A549 (cell line): ENCODE measurements at regions not wholly inside any gene's neighbourhood (a gene's known extent, or its start where the extent isn't known, plus 50 kb on each side); places are given as distances from the start of the nearest gene placed in this dataset.

ENCODE experiments used
- ATAC-seq, 2 experiments: fragments of 200-7000 bp in 1 of 2; fragments of >200 bp in 1 of 2; cut with Nextera tagmentation in 1 of 2; cut with Tn5 transposase in 1 of 2; 3 replicates each; pipeline versions ENCODE4 v1.8.0 to v1.9.1; 2018 to 2020; ENCODE audit warnings: mild to moderate bottlenecking in 1 of 2, moderate library complexity in 1 of 2
- CTCF ChIA-PET: fragments of 300-600 bp; sonication (Branson Sonifier 250); formaldehyde crosslinking; extraction: SDS; loops from one replicate; lab custom pipeline; 2021; ENCODE audit warnings: antibody characterized with exemption, inconsistent platforms; lab: Yijun Ruan, JAX
- POLR2A ChIA-PET: fragments of 350-600 bp; formaldehyde crosslinking; extraction: SDS; loops from one replicate; lab custom pipeline; 2021; ENCODE audit warnings: antibody characterized with exemption, inconsistent platforms; lab: Yijun Ruan, JAX
- DNase-seq, 2 experiments: peaks; one replicate each; pipeline versions ENCODE4 v3.0.0 to v3.0.0-alpha.2; 2011 to 2016; ENCODE audit warnings: low read depth in 1 of 2, low spot score in 1 of 2
- FAIRE-seq: peaks from 2 replicates; lab custom pipeline; 2011; peaks lifted over from hg19 to GRCh38; lab: Jason Lieb, UNC
- H3K27ac ChIP-seq, 2 experiments: fragments of >200 bp; sonication (Bioruptor Twin); formaldehyde crosslinking; 3 replicates each; pipeline ENCODE4 v1.5.1; 2016 to 2017
- H3K4me1 ChIP-seq: fragments of >200 bp; sonication (Bioruptor Twin); formaldehyde crosslinking; 3 replicates; pipeline ENCODE4 v1.6.1; 2016
- H3K4me2 ChIP-seq: fragments of >200 bp; sonication (Bioruptor Twin); formaldehyde crosslinking; 3 replicates; pipeline ENCODE4 v1.6.1; 2016
- H3K4me3 ChIP-seq: fragments of >200 bp; sonication (Bioruptor Twin); formaldehyde crosslinking; 3 replicates; pipeline ENCODE4 v1.5.1; 2016
- H3K9me3 ChIP-seq: fragments of >200 bp; sonication (Bioruptor Twin); formaldehyde crosslinking; 3 replicates; pipeline ENCODE4 v1.6.1; 2016
- BHLHE40 ChIP-seq: IDR thresholded peaks from 2 replicates; pipeline ENCODE4 v1.6.1; 2012; ENCODE audit warnings: low read depth, low read length, inconsistent platforms
- CBX2 ChIP-seq: fragments of 200-600 bp; sonication (generic); IDR thresholded peaks from 2 replicates; pipeline ENCODE4 v1.6.1; 2016; ENCODE audit warnings: low read depth, mild to moderate bottlenecking, borderline replicate concordance
- CBX8 ChIP-seq: fragments of 200-600 bp; sonication (generic); IDR thresholded peaks from 2 replicates; pipeline ENCODE4 v1.6.1; 2016
- CEBPB ChIP-seq, 2 experiments: fragments of >200 bp in 1 of 2; sonication (Bioruptor Twin) in 1 of 2; formaldehyde crosslinking in 1 of 2; IDR thresholded peaks; 2 replicates each; pipeline ENCODE4 v1.6.1; 2012 to 2016
- CHD4 ChIP-seq: fragments of 200-600 bp; sonication (generic); IDR thresholded peaks from 2 replicates; pipeline ENCODE4 v1.6.1; 2016; ENCODE audit warnings: antibody characterized with exemption, mild to moderate bottlenecking, borderline replicate concordance
- E2F6 ChIP-seq: IDR thresholded peaks from 2 replicates; pipeline ENCODE4 v1.6.1; 2012; ENCODE audit warnings: low read depth, borderline replicate concordance
- EHF ChIP-seq: fragments of 250-450 bp; sonication (Bioruptor Pico); IDR thresholded peaks from 2 replicates; pipeline ENCODE4 v1.5.0; 2020; ENCODE audit warnings: mild to moderate bottlenecking
- ELK1 ChIP-seq: fragments of 150-350 bp; IDR thresholded peaks from 2 replicates; pipeline ENCODE4 v1.6.1; 2014; ENCODE audit warnings: low read depth, mild to moderate bottlenecking, low read length
- ESRRA ChIP-seq: fragments of 150-350 bp; IDR thresholded peaks from 2 replicates; pipeline ENCODE4 v1.6.1; 2014; ENCODE audit warnings: mild to moderate bottlenecking, low read length, borderline replicate concordance
- GATA3 ChIP-seq: IDR thresholded peaks from 2 replicates; pipeline ENCODE4 v1.6.1; 2012; ENCODE audit warnings: borderline replicate concordance
- HOXB13 ChIP-seq: fragments of 250-450 bp; sonication (Bioruptor Pico); IDR thresholded peaks from 2 replicates; pipeline ENCODE4 v1.5.0; 2020; ENCODE audit warnings: low read depth, mild to moderate bottlenecking, moderate library complexity
- MAX ChIP-seq: IDR thresholded peaks from 2 replicates; pipeline ENCODE4 v1.6.1; 2012
- MYC ChIP-seq: IDR thresholded peaks from 2 replicates; pipeline ENCODE4 v1.6.1; 2012; ENCODE audit warnings: mild to moderate bottlenecking, inconsistent platforms, low read length, improper control_type of control experiment, borderline replicate concordance
- PBX3 ChIP-seq: IDR thresholded peaks from 2 replicates; pipeline ENCODE4 v1.6.1; 2012
- PHF8 ChIP-seq: fragments of 200-600 bp; sonication (generic); IDR thresholded peaks from 2 replicates; pipeline ENCODE4 v1.6.1; 2016; ENCODE audit warnings: low read depth, mild to moderate bottlenecking, antibody characterized with exemption, moderate library complexity, borderline replicate concordance
- POLR2A ChIP-seq: IDR thresholded peaks from 2 replicates; pipeline ENCODE4 v1.6.1; 2012; ENCODE audit warnings: mild to moderate bottlenecking, low read length
- POLR2AphosphoS2 ChIP-seq: conservative IDR thresholded peaks from 2 replicates; pipeline ENCODE4 v1.6.1; 2012; ENCODE audit warnings: low read length, improper control_type of control experiment, inconsistent platforms
- RCOR1 ChIP-seq: fragments of 150-350 bp; IDR thresholded peaks from 2 replicates; pipeline ENCODE4 v1.6.1; 2014; ENCODE audit warnings: antibody characterized with exemption, low read length, low read depth
- REST ChIP-seq: fragments of 200-600 bp; sonication (generic); IDR thresholded peaks from 2 replicates; pipeline ENCODE4 v1.6.1; 2016; ENCODE audit warnings: antibody characterized with exemption, mild to moderate bottlenecking, moderate library complexity
- ZSCAN20 ChIP-seq: fragments of 250-450 bp; sonication (Bioruptor Pico); IDR thresholded peaks from 2 replicates; pipeline ENCODE4 v1.8.0; 2022; ENCODE audit warnings: mild to moderate bottlenecking, moderate library complexity
- WGBS: methylation state at CpG from one replicate; pipeline ENCODE4 v1.1.6; 2017; ENCODE audit errors: missing lambda C conversion rate; 5-methylcytosine and 5-hydroxymethylcytosine counted together

GRCh38 chr9:73780916-73781315, 629.3 kb downstream of the ANXA1 start:
- H3K4me1 ChIP-seq: no peaks in the 10 kb centered on the region
- no peak for FAIRE-seq
- TF ChIP-seq POLR2A: no peak
- ChIA-PET CTCF (no interaction called here), POLR2A (no interaction called here)
- H3K4me3 ChIP-seq: no peak overlapping the region
- DNase-seq: peak in 1 of 2 experiments; percentile 1
- H3K4me2 ChIP-seq: no peak overlapping the region
- no peaks in the 10 kb centered on the region for H3K9me3 ChIP-seq
- H3K27ac ChIP-seq: no peak overlapping the region
- ATAC-seq: no peak

GRCh38 chr9:73782166-73782565, 630.5 kb downstream of the ANXA1 start:
- FAIRE-seq: no peak
- CTCF ChIA-PET: no interaction called here
- 1% methylated on average over 3 of the region's 3 CpGs for WGBS
- DNase-seq: no peak
- no peak for ATAC-seq
- no peaks in the 10 kb centered on the region for H3K9me3 ChIP-seq
- no peak overlapping the region for H3K4me2 ChIP-seq
- H3K4me1 ChIP-seq: no peaks in the 10 kb centered on the region
- no peak overlapping the region for H3K4me3 ChIP-seq
- TF ChIP-seq CEBPB (IDR thresholded peaks at IDR 0.05): no peak
- TF ChIP-seq ELK1: no peak
- TF ChIP-seq ESRRA: no peak
- TF ChIP-seq CHD4: no peak
- no peak for TF ChIP-seq RCOR1
- TF ChIP-seq MYC: no peak
- no peak for TF ChIP-seq GATA3
- POLR2A ChIA-PET: no interaction called here
- no peak overlapping the region for H3K27ac ChIP-seq

- DNase-seq (no peak), FAIRE-seq (no peak), ATAC-seq (no peak)
- H3K4me2 ChIP-seq: no peak overlapping the region
- POLR2A ChIA-PET: no interaction called here
- CTCF ChIA-PET: no interaction called here
- no peaks in the 10 kb centered on the region for H3K9me3 ChIP-seq
- TF ChIP-seq BHLHE40 (no peak), PBX3 (no peak), EHF (CRISPR knock-in tag) (no peak), PHF8 (no peak), HOXB13 (CRISPR knock-in tag) (no peak), CBX8 (no peak), ZSCAN20 (no peak), MAX (no peak), E2F6 (no peak), REST (no peak), POLR2AphosphoS2 (no peak), CBX2 (no peak)
- H3K4me3 ChIP-seq: no peak overlapping the region
- no peak overlapping the region for H3K27ac ChIP-seq
- no peaks in the 10 kb centered on the region for H3K4me1 ChIP-seq
Observed at GRCh38 chr9:73799446-73799845, 647.8 kb downstream of the ANXA1 start.
